GM23338 (cell line): ENCODE measurements at regions not wholly inside any gene's neighbourhood (a gene's known extent, or its start where the extent isn't known, plus 50 kb on each side); places are given as distances from the start of the nearest gene placed in this dataset.

ENCODE experiments used
- ATAC-seq: fragments of 200-7000 bp; cut with Tn5 transposase; 3 replicates; pipeline ENCODE4 v1.9.1; 2020
- DNase-seq: peaks from one replicate; pipeline ENCODE4 v3.0.0-alpha.2; 2015; ENCODE audit warnings: low spot score
- H2AFZ ChIP-seq: fragments of 200-600 bp; sonication (generic); 2 replicates; pipeline ENCODE4 v1.8.0; 2016; ENCODE audit warnings: antibody characterized with exemption, mild to moderate bottlenecking, moderate library complexity
- H3F3A ChIP-seq: fragments of 200-600 bp; sonication (generic); replicated peaks from 2 replicates; pipeline ENCODE4 v1.8.0; 2017; ENCODE audit warnings: antibody characterized with exemption, mixed run types, low read depth
- H3K27ac ChIP-seq: fragments of 200-600 bp; sonication (generic); 2 replicates; pipeline ENCODE4 v1.6.1; 2016; ENCODE audit warnings: low read depth
- H3K27me3 ChIP-seq: fragments of 200-600 bp; sonication (generic); 2 replicates; pipeline ENCODE4 v1.8.0; 2016; ENCODE audit warnings: mild to moderate bottlenecking, mixed run types, moderate library complexity; ENCODE audit not compliant: insufficient read depth
- H3K36me3 ChIP-seq: fragments of 200-600 bp; sonication (generic); 2 replicates; pipeline ENCODE4 v1.8.0; 2016; ENCODE audit warnings: mild to moderate bottlenecking; ENCODE audit not compliant: insufficient read depth
- H3K4me1 ChIP-seq: fragments of 200-600 bp; sonication (generic); 2 replicates; pipeline ENCODE4 v1.8.0; 2016; ENCODE audit warnings: mild to moderate bottlenecking, moderate library complexity; ENCODE audit not compliant: insufficient read depth
- H3K4me2 ChIP-seq: fragments of 200-600 bp; sonication (generic); 2 replicates; pipeline ENCODE4 v1.7.1; 2017; ENCODE audit warnings: mixed run types
- H3K4me3 ChIP-seq: fragments of 200-600 bp; sonication (generic); 2 replicates; pipeline ENCODE4 v1.6.1; 2016; ENCODE audit warnings: mixed run types
- H3K79me2 ChIP-seq: fragments of 200-600 bp; sonication (generic); replicated peaks from 2 replicates; pipeline ENCODE4 v1.8.0; 2017; ENCODE audit warnings: mild to moderate bottlenecking; ENCODE audit not compliant: insufficient read depth
- H3K9me2 ChIP-seq: fragments of 200-600 bp; sonication (generic); 2 replicates; pipeline ENCODE4 v1.8.0; 2017; ENCODE audit not compliant: insufficient read depth
- H4K20me1 ChIP-seq: fragments of 200-600 bp; sonication (generic); replicated peaks from 2 replicates; pipeline ENCODE4 v1.8.0; 2017; ENCODE audit warnings: mild to moderate bottlenecking; ENCODE audit not compliant: insufficient read depth
- H3K27ac Mint-ChIP-seq: 2 replicates; pipeline ENCODE4 v1.8.0; 2020; ENCODE audit warnings: inconsistent platforms, mild to moderate bottlenecking, moderate library complexity, mixed read lengths
- H3K27me3 Mint-ChIP-seq: 3 replicates; pipeline ENCODE4 v1.8.0; 2022; ENCODE audit warnings: low read depth, mild to moderate bottlenecking, moderate library complexity, mixed read lengths, inconsistent platforms; ENCODE audit not compliant: insufficient read depth, poor library complexity
- H3K36me3 Mint-ChIP-seq: 3 replicates; pipeline ENCODE4 v1.8.0; 2021; ENCODE audit warnings: low read depth, mild to moderate bottlenecking, inconsistent platforms, moderate library complexity, mixed read lengths
- H3K4me1 Mint-ChIP-seq: 3 replicates; pipeline ENCODE4 v1.8.0; 2020; ENCODE audit warnings: mild to moderate bottlenecking, inconsistent platforms, mixed read lengths
- H3K4me3 Mint-ChIP-seq: 3 replicates; pipeline ENCODE4 v1.8.0; 2021; ENCODE audit warnings: moderate library complexity, mild to moderate bottlenecking, inconsistent platforms, mixed read lengths
- H3K9me3 Mint-ChIP-seq: 3 replicates; pipeline ENCODE4 v1.8.0; 2020; ENCODE audit warnings: moderate library complexity, mild to moderate bottlenecking, inconsistent platforms, mixed read lengths
- CREB1 ChIP-seq: fragments of 250-450 bp; sonication (Bioruptor Pico); IDR thresholded peaks from 2 replicates; pipeline ENCODE4 v1.5.0; 2020; ENCODE audit warnings: low read depth, mild to moderate bottlenecking, moderate library complexity
- EZH2 ChIP-seq: fragments of 200-600 bp; sonication (generic); IDR thresholded peaks from one replicate; pipeline ENCODE4 v1.8.0; 2017; ENCODE audit warnings: antibody characterized with exemption, mild to moderate bottlenecking, low read depth; ENCODE audit not compliant: unreplicated experiment
- EZH2phosphoT487 ChIP-seq: fragments of 200-600 bp; sonication (generic); IDR thresholded peaks from one replicate; pipeline ENCODE4 v1.8.1; 2018; ENCODE audit warnings: antibody characterized with exemption; ENCODE audit not compliant: unreplicated experiment
- JUNB ChIP-seq: IDR thresholded peaks from one replicate; pipeline ENCODE4 v1.6.1; 2016; ENCODE audit warnings: antibody characterized with exemption; ENCODE audit not compliant: unreplicated experiment
- NANOG ChIP-seq: IDR thresholded peaks from 2 replicates; pipeline ENCODE4 v1.6.1; 2016; ENCODE audit warnings: antibody characterized with exemption, borderline replicate concordance
- POLR2AphosphoS5 ChIP-seq: IDR thresholded peaks from 2 replicates; pipeline ENCODE4 v1.6.1; 2016; ENCODE audit warnings: antibody characterized with exemption, low read depth
- STAT1 ChIP-seq: IDR thresholded peaks from one replicate; pipeline ENCODE4 v1.6.1; 2016; ENCODE audit warnings: antibody characterized with exemption; ENCODE audit not compliant: unreplicated experiment
- ZNF114 ChIP-seq: fragments of 250-450 bp; sonication (Bioruptor Pico); IDR thresholded peaks from 2 replicates; pipeline ENCODE4 v1.5.0; 2020; ENCODE audit warnings: mild to moderate bottlenecking, moderate library complexity
- ZNF331 ChIP-seq: fragments of 250-450 bp; sonication (Bioruptor Pico); IDR thresholded peaks from 2 replicates; pipeline ENCODE4 v1.5.0; 2020; ENCODE audit warnings: low read depth, mild to moderate bottlenecking, moderate library complexity
- TF ChIP-seq, protein P1 (sequence below), 2 experiments: fragments of 200-600 bp in 1 of 2; sonication (generic) in 1 of 2; conservative IDR thresholded peaks; 2 replicates each; pipeline versions ENCODE4 v1.5.1 to v1.6.1; 2016 to 2017; ENCODE audit warnings: antibody characterized with exemption in 2 of 2, low read depth in 2 of 2, mild to moderate bottlenecking in 2 of 2, moderate library complexity in 1 of 2
- TF ChIP-seq, protein P2 (sequence below): IDR thresholded peaks from 2 replicates; pipeline ENCODE4 v1.6.1; 2016; ENCODE audit warnings: antibody characterized with exemption
- TF ChIP-seq, protein P3 (sequence below): fragments of 250-450 bp; sonication (Bioruptor Pico); IDR thresholded peaks from 2 replicates; pipeline ENCODE4 v1.5.0; 2020; ENCODE audit warnings: mild to moderate bottlenecking, moderate library complexity
- TF ChIP-seq, protein P4 (sequence below): IDR thresholded peaks from one replicate; pipeline ENCODE4 v1.6.1; 2018; ENCODE audit warnings: antibody characterized with exemption; ENCODE audit not compliant: unreplicated experiment

DNA sequence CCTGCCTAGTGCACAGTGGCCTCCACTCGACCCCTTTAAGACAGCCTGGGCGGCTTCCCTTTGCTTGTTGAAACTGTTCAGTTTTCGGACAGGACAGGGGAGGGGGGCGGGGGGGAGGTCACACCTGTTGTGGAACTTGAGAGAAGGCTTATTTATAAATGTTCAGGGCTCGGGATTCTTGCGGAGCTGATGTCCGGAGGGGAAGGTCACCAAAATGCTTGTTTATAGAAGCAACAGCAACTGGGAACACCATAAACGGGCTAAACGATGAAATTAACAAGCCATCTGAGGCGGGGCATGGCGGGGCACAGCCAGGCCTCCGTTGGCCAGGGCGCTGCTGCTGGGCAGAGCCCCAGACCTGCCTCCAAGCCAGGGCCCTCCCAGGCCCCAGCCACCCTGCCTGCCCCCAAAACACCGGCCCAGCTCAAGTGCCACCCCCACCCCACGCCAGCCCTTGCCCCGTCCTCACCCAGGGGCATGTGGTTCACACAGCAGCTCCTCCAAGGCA lies 59.8 kb upstream of the CASZ1 start:
- H3K4me3 ChIP-seq, result no peak overlapping the region
- Mint-ChIP-seq H3K27ac (no peak overlapping the region), H3K4me1 (peaks cover 15% of the 10 kb centered on the region)

More for the DNA sequence above, 59.8 kb upstream of the CASZ1 start:
- peaks cover 4% of the 10 kb centered on the region for H3K27me3 Mint-ChIP-seq
- peaks cover 4% of the 10 kb centered on the region; the same call in 2 of the 3 replicates for H3K36me3 Mint-ChIP-seq
- no peak overlapping the region for H3K4me3 Mint-ChIP-seq
- no peak for ATAC-seq
- Histone ChIP-seq H2AFZ (no peak overlapping the region), H3K27ac (no peak overlapping the region), H3F3A (0 out of 2 replicates have a peak, but pooled peaks cover 4% of the 10 kb centered on the region), H3K4me1 (peaks cover 15% of the 10 kb centered on the region), H3K79me2 (no peaks in the 10 kb centered on the region), H3K36me3 (no peaks in the 10 kb centered on the region), H3K4me2 (no peak overlapping the region), H3K27me3 (no peaks in the 10 kb centered on the region), H3K9me2 (peaks cover 3% of the 10 kb centered on the region; the same call in 1 of the 2 replicates), H4K20me1 (no peaks in the 10 kb centered on the region)
- DNase-seq, result no peak
- no peak for TF ChIP-seq EZH2phosphoT487
- TF ChIP-seq NANOG, result no peak
- TF ChIP-seq, protein P1, sequence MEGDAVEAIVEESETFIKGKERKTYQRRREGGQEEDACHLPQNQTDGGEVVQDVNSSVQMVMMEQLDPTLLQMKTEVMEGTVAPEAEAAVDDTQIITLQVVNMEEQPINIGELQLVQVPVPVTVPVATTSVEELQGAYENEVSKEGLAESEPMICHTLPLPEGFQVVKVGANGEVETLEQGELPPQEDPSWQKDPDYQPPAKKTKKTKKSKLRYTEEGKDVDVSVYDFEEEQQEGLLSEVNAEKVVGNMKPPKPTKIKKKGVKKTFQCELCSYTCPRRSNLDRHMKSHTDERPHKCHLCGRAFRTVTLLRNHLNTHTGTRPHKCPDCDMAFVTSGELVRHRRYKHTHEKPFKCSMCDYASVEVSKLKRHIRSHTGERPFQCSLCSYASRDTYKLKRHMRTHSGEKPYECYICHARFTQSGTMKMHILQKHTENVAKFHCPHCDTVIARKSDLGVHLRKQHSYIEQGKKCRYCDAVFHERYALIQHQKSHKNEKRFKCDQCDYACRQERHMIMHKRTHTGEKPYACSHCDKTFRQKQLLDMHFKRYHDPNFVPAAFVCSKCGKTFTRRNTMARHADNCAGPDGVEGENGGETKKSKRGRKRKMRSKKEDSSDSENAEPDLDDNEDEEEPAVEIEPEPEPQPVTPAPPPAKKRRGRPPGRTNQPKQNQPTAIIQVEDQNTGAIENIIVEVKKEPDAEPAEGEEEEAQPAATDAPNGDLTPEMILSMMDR (conservative IDR thresholded peaks at IDR 0.05; ENCODE audit: low read depth in 2 of 2), result no peak
- TF ChIP-seq POLR2AphosphoS5, result no peak
- no peak for TF ChIP-seq ZNF114 (CRISPR knock-in tag)
- no peak for TF ChIP-seq EZH2
- TF ChIP-seq, protein P2, sequence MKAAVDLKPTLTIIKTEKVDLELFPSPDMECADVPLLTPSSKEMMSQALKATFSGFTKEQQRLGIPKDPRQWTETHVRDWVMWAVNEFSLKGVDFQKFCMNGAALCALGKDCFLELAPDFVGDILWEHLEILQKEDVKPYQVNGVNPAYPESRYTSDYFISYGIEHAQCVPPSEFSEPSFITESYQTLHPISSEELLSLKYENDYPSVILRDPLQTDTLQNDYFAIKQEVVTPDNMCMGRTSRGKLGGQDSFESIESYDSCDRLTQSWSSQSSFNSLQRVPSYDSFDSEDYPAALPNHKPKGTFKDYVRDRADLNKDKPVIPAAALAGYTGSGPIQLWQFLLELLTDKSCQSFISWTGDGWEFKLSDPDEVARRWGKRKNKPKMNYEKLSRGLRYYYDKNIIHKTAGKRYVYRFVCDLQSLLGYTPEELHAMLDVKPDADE, result no peak
- no peak for TF ChIP-seq JUNB
- no peak for TF ChIP-seq STAT1
- no peak for TF ChIP-seq CREB1 (CRISPR knock-in tag)
- TF ChIP-seq, protein P3, sequence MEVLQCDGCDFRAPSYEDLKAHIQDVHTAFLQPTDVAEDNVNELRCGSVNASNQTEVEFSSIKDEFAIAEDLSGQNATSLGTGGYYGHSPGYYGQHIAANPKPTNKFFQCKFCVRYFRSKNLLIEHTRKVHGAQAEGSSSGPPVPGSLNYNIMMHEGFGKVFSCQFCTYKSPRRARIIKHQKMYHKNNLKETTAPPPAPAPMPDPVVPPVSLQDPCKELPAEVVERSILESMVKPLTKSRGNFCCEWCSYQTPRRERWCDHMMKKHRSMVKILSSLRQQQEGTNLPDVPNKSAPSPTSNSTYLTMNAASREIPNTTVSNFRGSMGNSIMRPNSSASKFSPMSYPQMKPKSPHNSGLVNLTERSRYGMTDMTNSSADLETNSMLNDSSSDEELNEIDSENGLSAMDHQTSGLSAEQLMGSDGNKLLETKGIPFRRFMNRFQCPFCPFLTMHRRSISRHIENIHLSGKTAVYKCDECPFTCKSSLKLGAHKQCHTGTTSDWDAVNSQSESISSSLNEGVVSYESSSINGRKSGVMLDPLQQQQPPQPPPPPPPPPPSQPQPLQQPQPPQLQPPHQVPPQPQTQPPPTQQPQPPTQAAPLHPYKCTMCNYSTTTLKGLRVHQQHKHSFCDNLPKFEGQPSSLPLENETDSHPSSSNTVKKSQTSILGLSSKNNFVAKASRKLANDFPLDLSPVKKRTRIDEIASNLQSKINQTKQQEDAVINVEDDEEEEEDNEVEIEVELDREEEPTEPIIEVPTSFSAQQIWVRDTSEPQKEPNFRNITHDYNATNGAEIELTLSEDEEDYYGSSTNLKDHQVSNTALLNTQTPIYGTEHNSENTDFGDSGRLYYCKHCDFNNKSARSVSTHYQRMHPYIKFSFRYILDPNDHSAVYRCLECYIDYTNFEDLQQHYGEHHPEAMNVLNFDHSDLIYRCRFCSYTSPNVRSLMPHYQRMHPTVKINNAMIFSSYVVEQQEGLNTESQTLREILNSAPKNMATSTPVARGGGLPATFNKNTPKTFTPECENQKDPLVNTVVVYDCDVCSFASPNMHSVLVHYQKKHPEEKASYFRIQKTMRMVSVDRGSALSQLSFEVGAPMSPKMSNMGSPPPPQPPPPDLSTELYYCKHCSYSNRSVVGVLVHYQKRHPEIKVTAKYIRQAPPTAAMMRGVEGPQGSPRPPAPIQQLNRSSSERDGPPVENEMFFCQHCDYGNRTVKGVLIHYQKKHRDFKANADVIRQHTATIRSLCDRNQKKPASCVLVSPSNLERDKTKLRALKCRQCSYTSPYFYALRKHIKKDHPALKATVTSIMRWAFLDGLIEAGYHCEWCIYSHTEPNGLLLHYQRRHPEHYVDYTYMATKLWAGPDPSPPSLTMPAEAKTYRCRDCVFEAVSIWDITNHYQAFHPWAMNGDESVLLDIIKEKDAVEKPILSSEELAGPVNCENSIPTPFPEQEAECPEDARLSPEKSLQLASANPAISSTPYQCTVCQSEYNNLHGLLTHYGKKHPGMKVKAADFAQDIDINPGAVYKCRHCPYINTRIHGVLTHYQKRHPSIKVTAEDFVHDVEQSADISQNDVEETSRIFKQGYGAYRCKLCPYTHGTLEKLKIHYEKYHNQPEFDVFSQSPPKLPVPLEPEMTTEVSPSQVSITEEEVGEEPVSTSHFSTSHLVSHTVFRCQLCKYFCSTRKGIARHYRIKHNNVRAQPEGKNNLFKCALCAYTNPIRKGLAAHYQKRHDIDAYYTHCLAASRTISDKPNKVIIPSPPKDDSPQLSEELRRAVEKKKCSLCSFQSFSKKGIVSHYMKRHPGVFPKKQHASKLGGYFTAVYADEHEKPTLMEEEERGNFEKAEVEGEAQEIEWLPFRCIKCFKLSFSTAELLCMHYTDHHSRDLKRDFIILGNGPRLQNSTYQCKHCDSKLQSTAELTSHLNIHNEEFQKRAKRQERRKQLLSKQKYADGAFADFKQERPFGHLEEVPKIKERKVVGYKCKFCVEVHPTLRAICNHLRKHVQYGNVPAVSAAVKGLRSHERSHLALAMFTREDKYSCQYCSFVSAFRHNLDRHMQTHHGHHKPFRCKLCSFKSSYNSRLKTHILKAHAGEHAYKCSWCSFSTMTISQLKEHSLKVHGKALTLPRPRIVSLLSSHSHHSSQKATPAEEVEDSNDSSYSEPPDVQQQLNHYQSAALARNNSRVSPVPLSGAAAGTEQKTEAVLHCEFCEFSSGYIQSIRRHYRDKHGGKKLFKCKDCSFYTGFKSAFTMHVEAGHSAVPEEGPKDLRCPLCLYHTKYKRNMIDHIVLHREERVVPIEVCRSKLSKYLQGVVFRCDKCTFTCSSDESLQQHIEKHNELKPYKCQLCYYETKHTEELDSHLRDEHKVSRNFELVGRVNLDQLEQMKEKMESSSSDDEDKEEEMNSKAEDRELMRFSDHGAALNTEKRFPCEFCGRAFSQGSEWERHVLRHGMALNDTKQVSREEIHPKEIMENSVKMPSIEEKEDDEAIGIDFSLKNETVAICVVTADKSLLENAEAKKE (CRISPR knock-in tag), result no peak
- TF ChIP-seq, protein P4, sequence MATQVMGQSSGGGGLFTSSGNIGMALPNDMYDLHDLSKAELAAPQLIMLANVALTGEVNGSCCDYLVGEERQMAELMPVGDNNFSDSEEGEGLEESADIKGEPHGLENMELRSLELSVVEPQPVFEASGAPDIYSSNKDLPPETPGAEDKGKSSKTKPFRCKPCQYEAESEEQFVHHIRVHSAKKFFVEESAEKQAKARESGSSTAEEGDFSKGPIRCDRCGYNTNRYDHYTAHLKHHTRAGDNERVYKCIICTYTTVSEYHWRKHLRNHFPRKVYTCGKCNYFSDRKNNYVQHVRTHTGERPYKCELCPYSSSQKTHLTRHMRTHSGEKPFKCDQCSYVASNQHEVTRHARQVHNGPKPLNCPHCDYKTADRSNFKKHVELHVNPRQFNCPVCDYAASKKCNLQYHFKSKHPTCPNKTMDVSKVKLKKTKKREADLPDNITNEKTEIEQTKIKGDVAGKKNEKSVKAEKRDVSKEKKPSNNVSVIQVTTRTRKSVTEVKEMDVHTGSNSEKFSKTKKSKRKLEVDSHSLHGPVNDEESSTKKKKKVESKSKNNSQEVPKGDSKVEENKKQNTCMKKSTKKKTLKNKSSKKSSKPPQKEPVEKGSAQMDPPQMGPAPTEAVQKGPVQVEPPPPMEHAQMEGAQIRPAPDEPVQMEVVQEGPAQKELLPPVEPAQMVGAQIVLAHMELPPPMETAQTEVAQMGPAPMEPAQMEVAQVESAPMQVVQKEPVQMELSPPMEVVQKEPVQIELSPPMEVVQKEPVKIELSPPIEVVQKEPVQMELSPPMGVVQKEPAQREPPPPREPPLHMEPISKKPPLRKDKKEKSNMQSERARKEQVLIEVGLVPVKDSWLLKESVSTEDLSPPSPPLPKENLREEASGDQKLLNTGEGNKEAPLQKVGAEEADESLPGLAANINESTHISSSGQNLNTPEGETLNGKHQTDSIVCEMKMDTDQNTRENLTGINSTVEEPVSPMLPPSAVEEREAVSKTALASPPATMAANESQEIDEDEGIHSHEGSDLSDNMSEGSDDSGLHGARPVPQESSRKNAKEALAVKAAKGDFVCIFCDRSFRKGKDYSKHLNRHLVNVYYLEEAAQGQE, result no peak
- no peak for TF ChIP-seq ZNF331 (CRISPR knock-in tag)
- H3K9me3 Mint-ChIP-seq, result peaks cover 10% of the 10 kb centered on the region
